ENCODE measurements at regions not wholly inside any gene's neighbourhood (a gene's known extent, or its start where the extent isn't known, plus 50 kb on each side); places are given as distances from the start of the nearest gene placed in this dataset.
"Not testable (repeated sequence)": the region's sequence is repeated elsewhere in the genome, so short reads cannot be mapped to it uniquely, and the experiment has no call there.

DNA sequence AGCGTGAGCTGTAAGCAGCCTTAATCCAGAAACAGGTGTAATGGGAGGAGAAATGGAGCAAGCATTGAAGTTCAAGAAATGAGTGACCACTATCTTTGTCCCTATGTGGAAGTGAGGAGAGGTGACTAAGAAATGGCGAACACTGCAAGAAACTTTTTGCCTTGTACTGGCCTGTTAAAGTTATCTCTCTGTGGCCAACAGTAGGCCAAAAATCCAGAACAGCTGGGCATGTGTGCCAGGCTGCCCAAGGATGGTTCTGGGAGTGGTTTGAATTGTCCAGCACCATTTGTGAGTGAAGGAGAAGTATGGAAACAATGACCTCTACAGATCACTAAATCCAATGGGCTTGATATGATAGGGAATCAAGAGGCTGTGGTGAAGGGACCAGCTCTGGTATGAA lies 83.3 kb upstream of the FRMD6 start:
- DNase-seq (ENCODE audit: low read depth in 2 of 3, low spot score in 2 of 3): no peak

DNA sequence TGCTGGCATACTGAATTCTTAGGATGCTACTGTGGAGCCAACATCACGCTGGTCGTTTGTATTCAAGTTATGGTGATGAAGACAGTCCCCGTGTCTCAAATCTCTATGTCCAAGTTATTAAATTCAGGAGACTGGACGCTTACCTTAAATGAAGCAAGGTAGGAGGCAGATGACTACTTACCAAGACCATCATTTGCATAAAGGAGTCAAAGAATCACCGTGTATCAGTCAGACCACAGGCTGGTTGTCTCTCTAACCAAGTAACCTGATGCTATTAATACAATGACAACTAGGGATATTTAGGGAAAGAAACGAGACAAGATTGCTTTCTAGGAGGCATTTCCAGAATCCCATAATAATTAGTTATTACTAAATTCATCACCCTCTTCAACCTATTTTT lies 78.1 kb upstream of the FRMD6 start:
- DNase-seq (ENCODE audit: low read depth in 2 of 3, low spot score in 2 of 3): no peak

DNA sequence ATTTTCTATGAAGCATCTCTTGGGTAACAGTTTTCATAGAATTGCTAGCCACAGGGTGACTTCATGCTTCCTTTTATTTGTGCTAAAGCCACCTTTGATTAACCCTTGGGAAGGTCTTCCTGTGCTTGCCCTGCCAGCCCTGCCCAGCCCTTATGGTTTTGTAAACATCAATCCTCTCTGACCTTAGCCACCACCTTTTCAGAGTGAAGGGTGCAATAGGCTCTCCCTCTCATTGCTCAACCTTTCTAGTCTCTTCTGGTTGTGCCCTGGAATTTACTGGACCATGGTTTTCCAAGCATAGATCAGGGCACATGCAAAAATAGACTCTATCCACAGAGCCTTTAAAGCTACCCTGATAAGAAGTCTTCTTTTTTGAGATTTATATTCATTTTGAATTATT lies 77.7 kb upstream of the FRMD6 start:
- DNase-seq (ENCODE audit: low read depth in 2 of 3, low spot score in 2 of 3): no peak

DNA sequence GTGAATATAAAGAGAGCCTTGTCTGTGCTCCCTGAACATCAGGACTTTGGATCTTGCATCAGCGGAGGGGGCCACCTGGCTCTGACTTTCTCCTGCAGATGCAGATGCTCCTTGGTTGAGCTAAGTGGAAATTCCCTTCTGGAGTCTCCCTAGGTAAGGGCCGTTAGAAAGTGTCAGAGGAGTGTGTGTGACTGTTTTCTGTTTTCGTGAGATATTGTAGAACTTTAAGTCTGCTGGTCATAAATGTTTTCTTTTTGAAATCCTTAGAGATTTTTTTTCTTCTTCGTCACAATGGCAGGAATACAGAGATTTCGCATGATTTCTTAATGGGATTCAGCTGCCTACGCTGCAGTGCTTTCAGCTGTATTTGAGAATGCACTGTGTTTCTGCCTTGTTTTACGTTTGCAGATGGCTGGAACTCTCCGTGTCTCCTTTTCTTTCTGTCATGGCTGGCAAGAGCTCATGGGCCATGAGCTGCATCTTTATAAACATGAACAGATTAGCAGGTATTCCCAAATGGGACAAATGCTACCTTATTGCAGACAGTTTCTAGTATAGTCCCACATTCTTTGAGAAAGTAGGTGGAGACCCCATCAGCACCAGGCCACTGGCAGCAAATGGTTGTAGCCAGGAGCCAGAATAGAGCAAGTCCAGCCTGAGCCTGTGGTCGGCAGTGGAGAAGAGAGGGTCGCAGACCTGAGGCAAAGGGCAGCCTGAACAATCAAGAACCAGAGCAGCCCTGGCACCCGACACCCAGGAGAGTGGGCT lies 76.2 kb upstream of the FRMD6 start:
- no peak for DNase-seq (ENCODE audit: low read depth in 2 of 3, low spot score in 2 of 3)

DNA sequence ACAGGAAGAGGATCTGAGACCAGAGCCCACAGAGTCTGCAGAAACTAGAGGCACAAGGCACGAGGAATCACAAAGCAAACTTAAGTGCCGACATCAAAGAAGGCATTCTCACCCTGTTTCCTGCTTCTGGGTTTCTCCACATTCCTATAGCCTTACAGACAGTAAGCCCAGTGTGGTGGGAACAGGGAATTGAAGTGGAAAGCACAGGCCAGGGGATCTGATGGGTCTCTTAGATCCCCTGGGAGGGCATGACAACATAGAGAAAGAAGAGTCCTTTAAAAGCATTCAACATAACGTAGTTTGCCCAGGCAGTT lies 75.6 kb upstream of the FRMD6 start:
- DNase-seq (ENCODE audit: low read depth in 2 of 3, low spot score in 2 of 3): no peak

DNA sequence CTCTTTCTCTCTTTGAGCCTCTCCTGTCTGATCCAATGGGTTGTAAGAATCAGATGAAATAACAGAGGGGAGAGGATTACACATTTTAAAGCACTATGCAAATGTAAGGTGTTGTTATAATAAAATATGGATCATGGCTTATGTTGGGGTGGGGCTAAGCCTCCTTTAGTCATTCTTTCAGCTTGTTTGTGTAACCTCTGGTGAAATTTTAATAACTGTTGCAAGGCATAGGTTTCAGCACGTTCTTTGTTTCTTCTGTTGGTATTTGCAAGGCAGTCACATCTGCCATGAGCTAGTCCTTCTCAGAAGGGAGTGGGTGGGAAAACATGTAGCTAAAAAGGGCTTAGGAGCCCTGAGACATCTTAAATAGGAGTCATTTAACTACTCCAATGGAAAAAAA lies 74.8 kb upstream of the FRMD6 start:
- DNase-seq (ENCODE audit: low read depth in 2 of 3, low spot score in 2 of 3): no peak

DNA sequence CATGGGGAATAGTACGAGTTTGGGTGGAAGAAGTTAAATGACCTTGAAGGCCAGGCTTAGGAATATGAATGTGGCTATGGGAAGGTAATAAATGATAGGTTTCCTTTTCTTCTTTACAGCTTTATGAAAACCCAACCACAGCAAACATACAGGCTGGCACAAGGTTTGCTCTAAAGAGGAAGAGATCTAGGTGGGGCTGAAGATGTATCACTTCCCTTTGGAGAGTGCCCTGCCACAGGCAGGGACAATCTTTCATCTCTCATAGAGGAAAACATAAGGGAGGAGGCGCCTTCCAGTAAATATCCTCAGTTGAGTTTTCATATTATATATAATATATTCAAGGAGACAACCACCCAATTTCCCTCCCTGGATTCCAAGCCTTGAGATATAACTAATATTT lies 72.9 kb upstream of the FRMD6 start:
- DNase-seq (ENCODE audit: low read depth in 2 of 3, low spot score in 2 of 3): no peak

DNA sequence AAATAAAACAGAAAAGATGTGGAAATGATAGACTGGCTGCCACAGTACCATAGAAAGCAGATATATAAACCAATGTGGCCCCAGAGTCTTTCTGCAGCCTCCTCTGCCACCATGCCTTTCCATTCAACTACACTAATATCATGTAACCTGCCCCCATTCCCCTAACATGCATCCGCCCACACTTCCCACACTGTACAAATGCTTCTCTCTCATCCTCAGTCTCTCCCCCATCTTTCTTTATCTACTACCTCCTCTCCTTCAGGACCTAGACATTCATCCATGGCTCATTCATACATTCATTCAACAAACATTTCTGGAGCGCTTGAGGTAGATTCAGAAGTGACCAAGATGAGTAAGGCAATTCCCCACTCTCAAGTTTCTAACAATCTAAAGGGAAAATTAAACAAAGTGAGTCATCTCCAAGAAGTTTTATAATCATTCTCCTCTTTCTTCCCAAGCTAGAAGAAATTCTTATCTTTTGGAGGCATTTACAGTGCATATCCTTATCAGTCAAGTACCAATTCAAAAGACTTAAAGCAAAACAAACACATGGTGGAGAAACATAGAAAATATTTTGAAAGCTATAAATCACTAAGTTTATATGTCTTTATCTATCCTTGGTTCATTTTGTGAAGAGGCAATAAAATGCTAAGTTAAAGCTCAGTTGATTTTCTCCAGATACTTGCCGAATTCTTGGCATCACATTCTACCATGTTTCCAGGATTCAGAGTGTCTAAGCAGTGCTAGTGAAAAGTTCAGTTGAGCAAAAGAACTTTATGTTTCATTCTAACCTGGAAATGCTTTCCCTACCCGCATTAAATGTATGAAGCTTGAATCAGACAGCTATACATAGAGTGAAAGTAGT lies 70.5 kb upstream of the FRMD6 start:
- DNase-seq (ENCODE audit: low read depth in 2 of 3, low spot score in 2 of 3): no peak

DNA sequence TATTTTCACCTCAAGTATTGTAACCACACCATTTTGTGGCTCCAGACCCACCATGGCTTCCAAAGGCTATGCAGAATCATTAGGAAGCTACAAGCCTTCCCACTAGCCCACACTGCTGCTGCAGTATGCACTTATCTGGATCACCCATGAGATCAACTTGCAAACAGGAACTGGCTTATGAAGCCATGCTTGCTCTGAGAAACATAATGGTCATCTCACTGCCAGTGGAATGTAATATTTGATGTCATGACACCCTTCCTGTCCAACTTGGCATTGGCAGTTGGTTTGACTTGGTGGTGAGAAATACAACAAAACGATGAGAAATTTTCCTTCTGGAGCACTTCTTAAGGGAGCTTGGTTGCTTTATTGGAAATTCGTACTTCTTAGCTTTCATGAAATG lies 69.3 kb upstream of the FRMD6 start:
- no peak for DNase-seq (ENCODE audit: low read depth in 2 of 3, low spot score in 2 of 3)

DNA sequence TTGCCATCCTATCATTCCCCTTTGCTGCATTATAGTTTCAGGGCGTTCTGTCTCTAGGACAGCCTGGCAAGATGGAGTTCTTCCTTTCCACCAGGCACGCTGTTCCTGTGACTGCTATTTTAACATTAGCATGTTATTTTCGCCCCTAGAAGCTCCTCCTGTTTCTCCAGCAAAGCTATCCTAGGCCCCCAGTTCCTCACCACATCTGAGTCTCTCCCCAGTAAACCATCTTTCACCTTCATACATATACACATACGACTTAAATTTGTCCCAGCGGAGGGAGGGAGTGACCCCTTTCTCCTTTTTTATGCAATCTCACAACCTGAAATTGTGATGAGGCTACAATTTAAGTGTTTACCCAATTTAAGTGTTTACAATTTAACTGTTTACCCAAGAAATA lies 66.7 kb upstream of the FRMD6 start:
- DNase-seq (ENCODE audit: low read depth in 2 of 3, low spot score in 2 of 3): no peak

DNA sequence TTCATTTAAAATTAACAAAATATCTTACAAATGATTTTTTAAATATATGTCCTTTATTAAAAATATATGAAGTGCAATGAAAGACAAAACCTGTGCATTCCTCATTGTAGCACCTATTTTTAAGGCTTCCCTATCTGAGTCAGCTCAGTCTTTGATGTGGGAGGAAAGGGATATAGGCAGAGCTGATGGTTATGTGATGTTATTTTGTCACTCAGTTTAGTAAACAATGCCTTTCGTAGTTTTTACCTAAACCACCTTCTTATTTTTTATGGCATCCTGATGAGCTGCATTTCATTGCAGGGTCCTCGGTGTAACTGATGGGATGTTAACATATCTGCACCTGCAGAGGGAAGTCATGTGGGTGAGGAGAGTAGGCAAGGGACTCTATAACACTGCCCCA lies 58.9 kb upstream of the FRMD6 start:
- no peak for DNase-seq (ENCODE audit: low read depth in 2 of 3, low spot score in 2 of 3)

DNA sequence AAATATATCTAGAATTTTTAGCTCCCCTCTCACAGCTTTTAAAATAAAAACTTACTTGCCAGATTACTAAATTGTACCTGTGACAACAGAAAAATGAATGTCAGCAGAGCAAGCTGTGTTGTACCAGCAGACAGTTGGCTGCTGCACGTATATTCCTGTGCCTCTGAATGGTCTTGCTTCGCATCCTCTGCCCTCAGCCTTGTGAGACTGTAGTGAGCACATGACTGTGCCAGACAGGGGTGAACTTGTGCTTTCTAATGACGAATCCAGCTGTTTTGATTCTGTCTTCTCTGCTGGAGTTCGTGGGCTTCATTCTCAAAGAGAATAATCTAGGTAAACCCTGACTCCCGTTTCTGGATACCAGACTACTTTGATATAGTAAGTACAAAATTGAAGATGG lies 58.3 kb upstream of the FRMD6 start:
- no peak for DNase-seq (ENCODE audit: low read depth in 2 of 3, low spot score in 2 of 3)

DNA sequence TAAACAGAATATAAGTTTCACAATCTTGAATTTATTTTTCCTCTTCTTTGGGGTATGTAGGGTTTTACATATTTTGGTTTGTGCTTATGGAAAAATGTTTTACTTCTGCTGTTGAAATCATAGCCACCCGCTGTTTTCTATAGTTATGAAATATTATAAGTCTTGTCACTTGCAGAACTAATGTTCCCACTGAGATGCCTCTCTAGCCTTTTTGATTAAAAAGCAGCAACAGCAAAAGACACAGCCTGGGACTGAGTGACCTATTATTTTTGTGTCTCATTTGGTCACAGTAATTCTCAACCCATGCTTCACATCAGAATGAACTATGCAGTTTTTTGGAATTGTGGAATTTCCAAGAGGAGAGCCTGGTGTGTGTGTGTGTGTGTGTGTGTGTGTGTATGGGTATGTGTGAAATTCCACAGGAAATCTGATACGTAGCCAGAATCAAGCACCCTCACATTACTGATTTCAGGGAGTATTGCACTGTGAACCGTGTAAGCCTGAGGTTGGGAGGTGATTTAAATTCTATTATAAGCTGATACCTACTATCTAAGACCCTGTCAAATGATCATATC lies 55.7 kb upstream of the FRMD6 start:
- no peak for DNase-seq (ENCODE audit: low read depth in 2 of 3, low spot score in 2 of 3)

DNA sequence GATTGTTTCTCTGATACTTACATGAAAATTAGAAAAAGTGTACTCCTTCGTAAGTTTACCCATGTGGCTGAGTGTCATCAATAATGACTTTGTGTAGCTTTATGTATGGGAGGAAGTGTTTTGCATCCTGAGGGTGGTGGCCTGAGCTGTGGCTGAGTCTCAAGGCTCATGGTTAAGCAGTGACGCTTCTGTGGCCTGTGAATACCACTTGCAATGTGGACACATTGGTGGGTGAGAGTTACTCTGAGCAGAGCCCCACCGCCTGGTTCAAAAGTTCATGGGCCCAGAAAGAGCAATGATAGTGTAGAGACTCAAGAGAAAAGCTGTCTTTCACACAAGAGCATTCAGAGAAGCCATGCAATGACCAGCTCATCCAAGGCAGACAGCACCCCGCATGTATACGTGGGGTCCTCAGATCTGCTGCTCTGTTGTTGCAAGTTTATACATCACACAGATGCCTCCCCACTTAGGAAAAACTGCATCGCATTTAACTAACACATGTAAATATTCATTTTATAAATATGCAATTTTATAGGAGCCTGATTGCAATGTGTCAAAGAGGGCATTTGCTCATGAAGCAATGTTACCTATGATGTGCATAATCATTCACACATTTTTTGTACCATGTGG lies 55.1 kb upstream of the FRMD6 start:
- no peak for DNase-seq (ENCODE audit: low read depth in 2 of 3, low spot score in 2 of 3)

DNA sequence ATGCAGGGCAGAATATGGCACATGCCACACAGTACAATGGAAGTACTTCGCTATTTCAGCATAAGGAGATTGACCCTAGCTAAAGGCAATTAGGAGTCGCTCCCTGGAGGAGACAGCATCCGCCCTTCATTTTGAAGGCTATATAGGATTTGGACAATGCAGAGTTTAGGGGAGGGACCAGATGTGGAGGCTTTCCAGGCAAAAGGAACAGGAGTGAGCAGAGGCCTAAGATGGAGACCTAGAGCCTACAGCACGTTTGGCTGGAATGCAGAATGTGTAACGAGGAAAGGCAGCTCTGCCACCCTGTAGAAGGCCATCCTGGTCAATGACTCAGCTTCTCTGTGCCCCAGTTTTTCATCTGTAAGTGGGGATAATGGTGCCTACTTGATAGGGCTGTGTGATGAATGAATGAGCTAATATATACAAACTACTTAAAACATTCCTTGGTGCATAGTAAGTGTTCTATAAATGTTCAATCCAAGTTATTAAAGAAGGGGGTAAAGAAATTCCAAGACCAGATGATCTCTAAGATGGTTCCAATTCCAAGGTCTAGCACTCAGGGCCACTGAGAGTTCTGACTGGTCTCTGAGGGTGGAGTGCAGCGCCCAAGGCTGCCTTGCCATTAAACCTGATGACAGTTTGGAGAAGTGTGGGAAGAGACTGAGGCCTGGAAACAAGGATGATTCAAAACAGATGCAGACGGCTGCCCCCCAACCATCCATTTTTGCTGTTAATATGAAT lies 54.3 kb upstream of the FRMD6 start:
- DNase-seq (ENCODE audit: low read depth in 2 of 3, low spot score in 2 of 3): no peak

DNA sequence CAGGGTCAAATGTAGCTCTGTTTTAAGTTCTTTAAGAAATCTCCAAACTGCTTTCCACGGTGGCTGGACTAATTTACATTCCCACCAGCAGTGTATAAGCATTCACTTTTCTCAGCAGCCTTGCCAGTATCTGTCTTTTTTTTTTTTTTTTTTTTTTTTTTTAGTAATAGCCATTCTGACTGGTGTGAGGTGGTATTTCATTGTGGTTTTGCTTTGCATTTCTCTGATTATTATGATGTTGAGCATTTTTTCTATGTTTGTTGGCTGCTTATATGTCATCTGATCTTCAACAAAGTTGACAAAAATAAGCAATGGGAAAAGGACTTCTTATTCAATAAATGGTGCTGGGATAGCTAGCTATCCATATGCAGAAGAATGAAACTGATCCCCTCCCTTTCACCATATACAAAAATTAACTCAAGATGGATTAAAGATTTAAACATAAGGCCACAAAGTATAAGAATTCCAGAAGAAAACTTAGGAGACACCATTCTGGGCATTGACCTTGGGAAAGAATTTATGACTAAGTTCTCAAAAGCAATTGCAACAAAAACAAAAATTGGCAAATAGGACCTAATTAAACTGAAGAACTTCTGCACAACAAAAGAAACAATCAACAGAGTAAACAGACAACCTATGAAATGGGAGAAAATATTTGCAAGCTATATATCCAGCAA lies 52.6 kb upstream of the FRMD6 start:
- not testable (repeated sequence) for DNase-seq (ENCODE audit: low read depth in 2 of 3, low spot score in 2 of 3)

DNA sequence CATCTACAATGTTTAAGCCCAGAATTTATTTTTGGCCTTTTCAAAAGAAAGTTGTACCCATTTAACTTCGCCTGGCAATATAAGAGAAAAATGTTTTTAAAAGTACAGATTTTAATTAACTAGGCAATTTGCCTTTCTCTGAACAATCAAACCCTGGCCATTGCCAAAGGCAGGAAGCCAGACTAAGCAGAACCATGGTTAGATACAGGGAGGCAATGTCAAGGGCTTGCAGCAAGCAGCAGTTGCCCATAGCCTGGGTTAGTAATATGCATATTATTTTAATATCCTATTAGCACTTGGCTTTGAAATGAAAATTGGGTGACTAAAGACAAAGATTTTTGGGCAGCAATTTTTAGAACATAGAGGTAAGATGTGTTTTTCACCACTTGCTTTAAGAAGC lies 51.1 kb upstream of the FRMD6 start:
- no peak for DNase-seq (ENCODE audit: low read depth in 2 of 3, low spot score in 2 of 3)
